ENCODE measurements at regions not wholly inside any gene's neighbourhood (a gene's known extent, or its start where the extent isn't known, plus 50 kb on each side); places are given as distances from the start of the nearest gene placed in this dataset.

GRCh38 chr1:227450489-227450888 is 112.9 kb upstream of the ZNF678 start:
- no peak for DNase-seq (ENCODE audit: low read depth)

- no peak for DNase-seq (ENCODE audit: low read depth)
Measured at GRCh38 chr1:227449741-227450441, 113.5 kb upstream of the ZNF678 start.

GRCh38 chr1:227449051-227449450 is 114.3 kb upstream of the ZNF678 start:
- DNase-seq (ENCODE audit: low read depth), result peak; percentile 46

- peak; percentile 47 for DNase-seq (ENCODE audit: low read depth)
Measured at GRCh38 chr1:227447531-227447990, 115.8 kb upstream of the ZNF678 start.

GRCh38 chr1:227445746-227446145 is 117.6 kb upstream of the ZNF678 start:
- no peak for DNase-seq (ENCODE audit: low read depth)

- no peak for DNase-seq (ENCODE audit: low read depth)
Measured at GRCh38 chr1:227445092-227445674, 118.2 kb upstream of the ZNF678 start.

GRCh38 chr1:227440182-227440581 is 121.9 kb upstream of the CDC42BPA start:
- no peak for DNase-seq (ENCODE audit: low read depth)

GRCh38 chr1:227437495-227438008 is 119.3 kb upstream of the CDC42BPA start:
- peak; percentile 79 for DNase-seq (ENCODE audit: low read depth)

- no peak for DNase-seq (ENCODE audit: low read depth)
Measured at GRCh38 chr1:227434808-227435444, 116.6 kb upstream of the CDC42BPA start.

GRCh38 chr1:227433663-227434341 is 115.5 kb upstream of the CDC42BPA start:
- no peak for DNase-seq (ENCODE audit: low read depth)

- no peak for DNase-seq (ENCODE audit: low read depth)
Measured at GRCh38 chr1:227432981-227433380, 114.7 kb upstream of the CDC42BPA start.

GRCh38 chr1:227432181-227432535 is 113.9 kb upstream of the CDC42BPA start:
- no peak for DNase-seq (ENCODE audit: low read depth)

GRCh38 chr1:227429447-227430359 is 111.4 kb upstream of the CDC42BPA start:
- peak; percentile 79 for DNase-seq (ENCODE audit: low read depth)

GRCh38 chr1:227428803-227429202 is 110.5 kb upstream of the CDC42BPA start:
- DNase-seq (ENCODE audit: low read depth), result peak; percentile 24

- no peak for DNase-seq (ENCODE audit: low read depth)
Measured at GRCh38 chr1:227427411-227427810, 109.1 kb upstream of the CDC42BPA start.

GRCh38 chr1:227424953-227425352 is 106.7 kb upstream of the CDC42BPA start:
- no peak for DNase-seq (ENCODE audit: low read depth)

- no peak for DNase-seq (ENCODE audit: low read depth)
Measured at GRCh38 chr1:227424159-227424680, 105.9 kb upstream of the CDC42BPA start.

GRCh38 chr1:227422581-227422980 is 104.3 kb upstream of the CDC42BPA start:
- DNase-seq (ENCODE audit: low read depth), result no peak

GRCh38 chr1:227420147-227420546 is 101.9 kb upstream of the CDC42BPA start:
- DNase-seq (ENCODE audit: low read depth), result no peak

GRCh38 chr1:227417756-227418480 is 99.6 kb upstream of the CDC42BPA start:
- DNase-seq (ENCODE audit: low read depth), result no peak
